GM12892 (cell line): ENCODE measurements at regions not wholly inside any gene's neighbourhood (a gene's known extent, or its start where the extent isn't known, plus 50 kb on each side); places are given as distances from the start of the nearest gene placed in this dataset.

Experiments used
- POLR2A ChIP-seq: IDR thresholded peaks from 2 replicates; pipeline ENCODE4 v1.6.1; 2011; ENCODE audit warnings: low read depth, low read length, control low read depth
- POLR2AphosphoS5 ChIP-seq: IDR thresholded peaks from 2 replicates; pipeline ENCODE4 v1.6.1; 2011; ENCODE audit warnings: low read depth, low read length, control low read depth
- TAF1 ChIP-seq: IDR thresholded peaks from 2 replicates; pipeline ENCODE4 v1.6.1; 2011; ENCODE audit warnings: low read depth, mild to moderate bottlenecking, control low read depth, low read length, borderline replicate concordance

DNA sequence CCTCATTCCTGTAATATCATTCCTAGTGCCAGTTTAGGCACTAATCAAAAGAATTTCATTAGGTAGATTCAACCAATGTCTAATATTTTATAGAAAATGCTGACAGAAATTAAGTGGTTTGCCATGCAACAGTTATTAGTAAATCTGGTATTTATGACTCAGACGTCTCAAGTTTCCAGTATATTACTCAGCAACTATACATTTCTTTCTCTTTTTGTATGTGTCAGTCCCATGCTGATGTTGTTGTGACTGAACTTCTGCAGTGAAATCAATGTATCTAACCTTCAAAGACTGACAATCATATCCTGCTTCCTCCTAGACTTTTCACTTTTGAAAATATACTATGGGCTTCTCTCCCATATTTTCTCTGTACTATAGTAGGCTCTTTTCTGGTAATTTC is 822.5 kb downstream of the NR2F1-AS1 start:
- TF ChIP-seq POLR2A (no peak), POLR2AphosphoS5 (no peak), TAF1 (no peak)
